Nucleus accumbens (tissue), 56 donors: ENCODE measurements at regions not wholly inside any gene's neighbourhood (a gene's known extent, or its start where the extent isn't known, plus 50 kb on each side); places are given as distances from the start of the nearest gene placed in this dataset.

Experiments used
- DNase-seq, 56 donors: peaks; one replicate each; lab custom pipeline; 2025; lab: John Stamatoyannopoulos, UW

DNA sequence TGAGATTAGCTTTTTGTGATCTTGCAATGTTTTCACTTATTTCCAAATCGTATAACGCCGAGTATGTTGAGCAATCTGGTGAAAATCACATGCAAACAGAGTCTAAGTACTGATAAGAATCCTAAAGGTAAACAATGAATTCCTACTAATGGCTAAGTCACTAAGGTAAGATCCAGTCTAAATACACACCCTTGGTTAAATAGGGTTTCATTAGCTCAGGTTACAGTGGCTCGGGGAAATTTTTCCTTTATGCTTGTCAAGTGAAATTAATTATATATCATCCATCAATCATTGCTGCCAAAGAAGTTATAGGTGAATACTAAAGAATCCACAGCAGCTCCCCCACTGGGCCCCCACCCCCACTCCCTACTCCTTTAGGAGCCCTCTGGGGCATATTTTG is 139.3 kb downstream of the SOX2 start:
- no peak for DNase-seq

- no peak for DNase-seq
Observed at GRCh38 chr3:181855825-181856224, 144.1 kb downstream of the SOX2 start.

DNA sequence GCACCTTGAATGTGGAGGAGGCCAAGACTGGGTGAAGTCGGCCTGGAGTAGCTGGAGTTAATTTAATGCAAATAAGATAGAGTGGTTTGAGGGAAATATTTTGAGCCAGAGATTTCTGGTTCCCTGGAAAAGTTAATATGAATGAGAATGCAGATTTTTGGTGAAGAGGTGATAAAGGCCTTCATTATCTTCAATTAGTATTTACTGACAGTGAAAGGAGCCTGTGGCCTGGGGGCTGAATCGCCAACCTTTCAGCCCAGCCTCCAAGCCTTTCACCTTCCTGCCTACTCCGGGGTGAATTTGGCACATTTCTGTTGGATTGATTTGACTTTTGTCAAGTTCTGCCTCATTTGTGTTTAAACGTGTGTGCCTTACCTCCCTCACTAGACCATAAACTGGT is 147.8 kb downstream of the SOX2 start:
- no peak for DNase-seq

DNA sequence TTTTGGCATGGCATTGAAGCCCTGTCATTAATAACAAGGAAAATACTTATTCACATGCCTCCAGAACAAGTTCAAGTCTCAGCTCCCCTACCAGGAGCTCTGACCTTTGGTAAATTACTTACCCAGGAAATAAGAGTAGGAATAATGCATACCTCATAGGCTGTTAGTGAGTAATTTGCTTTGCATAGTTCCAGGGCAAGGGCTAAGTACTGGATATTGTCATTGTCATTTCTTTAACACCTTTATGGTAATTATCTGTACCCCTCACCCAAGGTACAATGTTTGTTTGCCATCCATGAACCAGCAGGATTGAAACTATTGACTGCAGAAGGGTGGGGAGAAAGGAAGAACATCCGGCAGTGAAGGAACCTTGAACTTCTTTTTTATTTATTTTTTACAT is 148.5 kb downstream of the SOX2 start:
- no peak for DNase-seq

DNA sequence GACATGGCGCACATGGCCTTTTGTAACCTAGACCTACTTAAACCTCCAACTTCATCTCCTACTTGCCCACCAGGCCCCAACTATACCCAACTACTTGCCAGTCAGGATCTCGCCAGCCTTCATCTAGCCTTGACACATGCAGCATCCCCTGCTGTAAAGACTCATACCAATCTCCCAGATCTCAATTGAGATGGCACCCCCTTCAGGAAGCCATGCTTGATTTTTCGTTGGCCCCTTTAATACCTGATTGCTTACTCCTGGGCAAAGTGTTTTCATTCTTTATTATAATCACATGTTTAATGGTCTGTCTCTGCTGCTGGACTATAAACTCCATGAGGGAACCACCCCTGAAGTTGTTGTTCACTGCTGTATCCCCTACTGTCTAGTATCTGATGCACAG is 150.8 kb downstream of the SOX2 start:
- DNase-seq = no peak

DNA sequence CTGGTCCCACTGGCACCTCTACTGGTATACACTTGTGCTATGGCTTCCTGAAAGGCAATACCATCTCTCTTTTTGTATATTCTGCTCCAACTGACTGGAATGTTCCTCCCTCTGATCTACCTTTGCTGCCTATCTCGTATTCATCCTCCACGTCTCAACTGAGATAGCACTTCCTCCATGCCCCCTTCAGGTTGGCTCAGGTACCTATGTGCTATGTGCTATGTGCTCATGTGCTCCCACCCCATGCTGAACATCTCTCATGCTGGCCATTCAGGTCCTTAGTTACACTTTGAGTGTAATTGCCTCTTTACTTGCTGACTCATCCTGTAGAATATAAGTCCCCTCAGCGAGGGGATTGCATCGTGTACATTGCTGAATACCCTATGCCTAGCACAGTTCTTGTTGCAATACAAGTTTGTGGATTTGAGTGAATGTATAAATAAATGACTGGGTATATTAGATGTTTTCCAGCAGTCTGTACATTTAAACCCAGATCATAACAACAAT is 156.9 kb downstream of the SOX2 start:
- DNase-seq = no peak

DNA sequence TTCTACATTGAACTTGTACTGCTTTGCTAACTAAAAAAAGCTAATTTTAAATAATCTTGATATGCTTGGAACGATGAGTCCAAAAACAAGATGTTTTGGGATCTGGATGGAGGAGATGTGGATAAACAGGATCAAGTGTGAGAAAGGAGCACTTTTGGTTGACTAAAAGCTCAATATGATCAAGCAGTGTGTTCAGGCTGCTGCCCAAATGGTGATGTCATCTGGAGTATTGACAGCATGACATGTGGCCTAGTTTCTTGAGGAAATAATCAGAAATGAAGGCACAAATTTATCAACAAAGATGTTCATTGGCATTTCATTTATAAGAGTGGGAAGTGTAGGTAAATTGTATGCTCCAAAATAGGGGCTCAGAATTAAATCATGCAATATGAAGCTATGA is 161.2 kb downstream of the SOX2 start:
- peak in 5 of 56 donors; percentile 1 to 24 (median 6) for DNase-seq

DNA sequence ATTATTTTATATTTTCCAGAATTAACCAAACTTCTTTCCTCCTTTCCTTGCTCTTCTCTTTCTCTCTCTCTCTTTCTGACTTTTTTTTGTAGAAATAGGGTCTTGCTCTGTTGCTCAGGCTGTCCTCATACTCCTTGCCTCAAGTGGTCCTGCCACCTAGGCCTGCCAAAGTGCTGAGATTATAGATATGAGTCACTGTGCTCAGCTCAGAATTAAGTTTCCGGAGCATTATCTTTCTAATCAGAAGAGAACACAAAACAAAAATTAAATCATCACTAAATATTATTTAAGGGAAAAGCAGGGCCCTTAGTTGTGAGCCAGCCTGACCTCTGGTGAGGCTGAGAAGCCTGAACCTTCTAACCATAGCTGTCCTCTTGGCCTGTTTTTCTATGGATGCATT is 168.2 kb downstream of the SOX2 start:
- no peak for DNase-seq

- DNase-seq = peak in 5 of 56 donors; percentile 2 to 20 (median 3)
Observed at GRCh38 chr3:181880331-181880730, 168.6 kb downstream of the SOX2 start.

GRCh38 chr3:181881749-181882148 is 170.0 kb downstream of the SOX2 start:
- DNase-seq = no peak

DNA sequence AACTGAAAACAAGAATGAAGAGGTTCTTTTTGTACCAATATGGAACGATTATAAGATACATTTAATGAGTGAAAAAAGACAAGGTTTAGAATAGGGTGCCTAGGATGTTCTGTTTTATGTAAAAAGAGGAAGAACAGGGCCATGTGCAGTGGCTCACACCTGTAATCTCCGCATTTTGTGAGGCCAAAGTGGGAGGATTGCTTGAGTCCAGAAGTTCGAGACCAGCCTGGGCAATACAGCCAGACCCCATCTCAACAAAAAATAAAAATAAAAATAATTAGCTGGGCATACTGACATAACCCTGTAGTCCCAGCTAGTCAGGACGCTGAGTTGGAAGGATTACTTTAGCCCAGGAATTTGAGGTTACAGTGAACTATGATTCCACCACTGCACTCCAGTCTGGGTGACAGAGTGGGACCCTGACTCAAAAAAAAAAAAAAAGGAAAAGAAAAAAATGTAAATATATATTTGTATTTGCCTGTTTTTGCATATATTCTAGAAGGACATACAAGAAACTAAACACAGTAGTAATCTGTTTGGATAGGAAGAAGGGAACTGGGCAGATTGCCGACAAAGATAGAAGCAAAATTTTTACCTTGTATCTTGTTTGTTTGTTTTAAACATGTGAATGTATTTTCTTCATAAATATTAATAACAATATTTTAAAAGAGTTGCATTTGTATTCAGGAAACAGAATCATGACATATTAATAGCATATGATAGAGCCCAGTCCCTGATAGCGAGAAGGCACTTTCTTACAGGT is 174.3 kb downstream of the SOX2 start:
- DNase-seq = no peak

DNA sequence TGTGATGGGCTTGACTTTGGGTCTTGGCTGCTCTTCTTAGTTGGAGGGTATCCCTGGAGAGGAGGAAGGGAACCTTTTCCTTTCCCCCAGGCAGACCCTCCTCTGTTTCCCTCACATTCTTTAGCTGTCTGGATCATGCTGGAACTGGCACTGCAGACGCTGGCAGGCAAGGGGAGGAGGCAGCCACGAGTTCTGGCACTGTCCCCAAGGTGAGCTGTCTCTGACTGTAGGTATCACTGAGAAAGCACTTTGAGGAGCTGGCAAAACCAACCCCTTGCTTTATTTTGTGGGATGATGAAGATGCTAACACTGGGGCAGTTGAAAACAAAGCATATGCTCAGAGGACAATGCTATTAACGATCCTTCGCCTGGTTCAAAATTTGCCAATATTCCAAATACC is 175.0 kb downstream of the SOX2 start:
- DNase-seq = no peak

- no peak for DNase-seq
Observed at GRCh38 chr3:181887685-181888084, 176.0 kb downstream of the SOX2 start.

GRCh38 chr3:181888234-181888633 is 176.5 kb downstream of the SOX2 start:
- no peak for DNase-seq

DNA sequence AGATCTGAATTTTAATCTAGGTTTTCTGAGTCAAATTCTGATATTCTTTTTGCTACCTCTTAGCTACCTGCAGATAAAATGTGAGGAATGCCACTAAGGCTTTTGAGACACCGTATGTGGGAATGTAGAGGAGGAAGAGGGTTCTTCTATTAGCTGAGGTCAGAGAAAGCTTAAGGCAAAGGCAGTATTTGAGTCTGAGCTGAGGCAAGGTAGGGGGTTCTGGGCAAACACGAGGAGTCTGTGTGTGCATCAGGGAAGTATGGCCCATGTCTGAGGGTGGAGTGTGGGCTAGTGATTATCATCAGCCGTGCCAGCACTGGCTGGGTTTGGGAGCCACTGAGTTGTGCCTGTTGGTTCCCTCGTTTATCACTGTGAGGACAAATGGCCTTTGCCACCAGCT is 181.1 kb downstream of the SOX2 start:
- no peak for DNase-seq

GRCh38 chr3:181896605-181897004 is 184.9 kb downstream of the SOX2 start:
- no peak for DNase-seq

DNA sequence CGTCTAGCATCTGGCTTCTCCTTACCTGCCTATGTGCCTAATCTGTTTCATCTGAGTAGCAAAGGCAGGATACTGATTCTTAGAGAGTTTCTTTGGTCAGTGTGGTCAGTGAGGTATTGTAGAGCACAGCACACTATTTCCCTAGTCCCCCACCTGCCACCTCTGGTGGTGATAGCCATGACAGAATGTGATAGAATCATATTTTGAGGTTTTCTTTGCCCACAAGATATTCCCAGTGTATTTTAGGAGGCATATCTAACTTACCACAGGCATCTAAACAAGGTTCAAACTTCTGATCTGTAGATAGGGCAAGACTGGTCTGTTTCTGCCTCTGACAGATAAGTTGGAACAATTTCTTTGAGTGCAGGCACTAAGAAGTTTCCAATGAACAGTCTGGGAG is 188.0 kb downstream of the SOX2 start:
- DNase-seq = no peak

GRCh38 chr3:181901626-181902025 is 189.9 kb downstream of the SOX2 start:
- no peak for DNase-seq

- DNase-seq = no peak
Observed at GRCh38 chr3:181906338-181906737, 194.6 kb downstream of the SOX2 start.

GRCh38 chr3:181909241-181909640 is 197.5 kb downstream of the SOX2 start:
- no peak for DNase-seq

GRCh38 chr3:181912384-181912783 is 200.7 kb downstream of the SOX2 start:
- DNase-seq = no peak

DNA sequence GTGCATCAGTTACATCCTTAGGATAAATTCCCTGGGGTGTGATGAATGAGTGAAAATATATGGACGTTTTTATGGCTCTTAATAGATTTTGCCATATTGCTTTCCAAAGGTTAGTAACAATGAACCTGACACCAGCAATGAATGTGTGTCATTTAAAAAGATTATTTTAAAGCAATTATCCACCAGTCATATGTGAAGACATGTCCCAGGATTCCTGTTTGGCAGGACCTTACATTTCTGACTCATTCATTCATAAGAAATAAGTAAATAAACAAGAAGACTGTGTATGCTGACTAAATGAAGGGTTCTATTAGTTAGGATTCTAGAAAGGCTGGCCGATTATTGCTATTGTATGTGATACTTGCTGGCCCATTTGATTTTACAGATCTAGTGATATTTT is 201.5 kb downstream of the SOX2 start:
- no peak for DNase-seq

GRCh38 chr3:181915551-181915950 is 203.8 kb downstream of the SOX2 start:
- DNase-seq = no peak
